K562 (cell line): ENCODE measurements at regions not wholly inside any gene's neighbourhood (a gene's known extent, or its start where the extent isn't known, plus 50 kb on each side); places are given as distances from the start of the nearest gene placed in this dataset.
A peak's percentile ranks its signal among the peaks of the same experiment; 100 is the strongest.

Experiments used
- ATAC-seq: fragments of 200-7000 bp; cut with Tn5 transposase; 3 replicates; pipeline ENCODE4 v1.9.1; 2020; ENCODE audit warnings: moderate library complexity
- BruUV-seq: library from RNA; stranded (reverse); fragments of 400-500 nt; replicated peaks from 2 replicates; lab custom pipeline; 2021; lab: Mats Ljungman, UMichigan
- CTCF ChIA-PET: fragments of 300-600 bp; formaldehyde crosslinking; extraction: SDS; loops from one replicate; lab custom pipeline; 2021; ENCODE audit warnings: low intra/inter-chr PET ratio; lab: Yijun Ruan, JAX
- POLR2A ChIA-PET: fragments of 300-600, 350-650 bp; sonication (Branson Sonifier 250); formaldehyde crosslinking; extraction: SDS; loops from one replicate; lab custom pipeline; 2021; ENCODE audit warnings: antibody characterized with exemption, inconsistent platforms; lab: Yijun Ruan, JAX
- DNase-seq, 4 experiments: peaks; one replicate each; pipeline versions ENCODE4 v3.0.0 to v3.0.0-alpha.2; 2011 to 2018; ENCODE audit warnings: low spot score in 3 of 4, mixed read lengths in 3 of 4; ENCODE audit errors: extremely low read depth in 1 of 4
- FAIRE-seq: peaks from 2 replicates; lab custom pipeline; 2011; peaks lifted over from hg19 to GRCh38; lab: Jason Lieb, UNC
- H2AFZ ChIP-seq: 2 replicates; pipeline ENCODE4 v1.6.0; 2011; ENCODE audit warnings: low read depth, low read length, control low read depth, inconsistent platforms
- H3K27ac ChIP-seq: fragments of 200-600 bp; 3 replicates; pipeline ENCODE4 v1.8.0; 2011; ENCODE audit warnings: low read depth, mild to moderate bottlenecking, control low read depth, inconsistent platforms, low read length, moderate library complexity, mixed read lengths; ENCODE audit errors: extremely low read depth
- H3K27me3 ChIP-seq, 2 experiments: fragments of 300-600 bp in 1 of 2; 2 replicates in 1 of 2; 3 replicates in 1 of 2; pipeline versions ENCODE4 v1.6.0 to v1.8.0; 2011; ENCODE audit warnings: inconsistent platforms in 2 of 2, low read length in 2 of 2, mild to moderate bottlenecking in 1 of 2, mixed read lengths in 1 of 2, moderate library complexity in 1 of 2; ENCODE audit not compliant: control insufficient read depth in 2 of 2, insufficient read depth in 2 of 2
- H3K36me3 ChIP-seq: fragments of 300-600 bp; 3 replicates; pipeline ENCODE4 v1.8.0; 2011; ENCODE audit warnings: mild to moderate bottlenecking, low read length, inconsistent platforms; ENCODE audit not compliant: control insufficient read depth, insufficient read depth
- H3K4me1 ChIP-seq, 2 experiments: fragments of 200-600 bp in 1 of 2; replicated peaks in 1 of 2; 2 replicates in 1 of 2; 3 replicates in 1 of 2; pipeline versions ENCODE4 v1.5.1 to v1.8.0; 2011; ENCODE audit warnings: inconsistent platforms in 2 of 2, low read length in 2 of 2, mild to moderate bottlenecking in 1 of 2, mixed read lengths in 1 of 2, moderate library complexity in 1 of 2; ENCODE audit not compliant: control insufficient read depth in 2 of 2, insufficient read depth in 2 of 2
- H3K4me2 ChIP-seq: 2 replicates; pipeline ENCODE4 v1.6.1; 2011; ENCODE audit warnings: low read length, control low read depth, inconsistent platforms, mixed read lengths; ENCODE audit not compliant: insufficient read depth
- H3K4me3 ChIP-seq: fragments of 200-600 bp; sonication (generic), shearing (Covaris generic); 2 replicates; pipeline ENCODE4 v1.5.1; 2016; ENCODE audit warnings: control low read depth, inconsistent platforms
- H3K79me2 ChIP-seq: fragments of 200-600 bp; 3 replicates; pipeline ENCODE4 v1.8.0; 2011; ENCODE audit warnings: low read length, inconsistent platforms; ENCODE audit not compliant: control insufficient read depth, insufficient read depth
- H3K9ac ChIP-seq, 2 experiments: 2 replicates each; pipeline versions ENCODE4 v1.6.0 to v1.6.1; 2011; ENCODE audit warnings: low read depth in 2 of 2, low read length in 2 of 2, control low read depth in 1 of 2, inconsistent platforms in 1 of 2, mild to moderate bottlenecking in 1 of 2, mixed read lengths in 1 of 2; ENCODE audit not compliant: insufficient read depth in 1 of 2
- H3K9me1 ChIP-seq: one replicate; pipeline ENCODE4 v1.6.0; 2011; ENCODE audit warnings: inconsistent platforms, mild to moderate bottlenecking, low read length, moderate library complexity; ENCODE audit not compliant: control insufficient read depth, insufficient read depth
- H3K9me3 ChIP-seq: replicated peaks from 2 replicates; pipeline ENCODE4 v1.5.1; 2011; ENCODE audit warnings: low read depth, low read length, inconsistent platforms; ENCODE audit not compliant: control insufficient read depth, insufficient read depth
- H4K20me1 ChIP-seq: replicated peaks from 2 replicates; pipeline ENCODE4 v1.6.1; 2011; ENCODE audit warnings: low read length, inconsistent platforms, mixed read lengths; ENCODE audit not compliant: control insufficient read depth, insufficient read depth
- CEBPB ChIP-seq: fragments of 450-650 bp; IDR thresholded peaks from 2 replicates; pipeline ENCODE4 v1.6.1; 2016; ENCODE audit warnings: missing genetic modification characterization, missing compliant biosample characterization
- CEBPG ChIP-seq, 3 experiments: fragments of 200-800 bp in 1 of 3; sonication (Bioruptor generic) in 1 of 3; sonication (generic) in 1 of 3; formaldehyde crosslinking in 1 of 3; IDR thresholded peaks in 2 of 3; conservative IDR thresholded peaks in 1 of 3; 2 replicates each; pipeline versions ENCODE4 v1.6.1 to v1.8.0; 2016 to 2022; ENCODE audit warnings: missing compliant biosample characterization in 2 of 3, missing genetic modification characterization in 2 of 3, mild to moderate bottlenecking in 1 of 3, missing genetic modification reagents in 1 of 3
- MEF2A ChIP-seq: IDR thresholded peaks from 2 replicates; pipeline ENCODE4 v1.6.1; 2011; ENCODE audit warnings: low read depth, mild to moderate bottlenecking, low read length, moderate library complexity; ENCODE audit not compliant: control insufficient read depth
- POLR3G ChIP-seq: IDR thresholded peaks from 2 replicates; pipeline ENCODE4 v1.6.1; 2011; ENCODE audit not compliant: insufficient read length, insufficient replicate concordance; ENCODE audit errors: extremely low read depth
- WHSC1 ChIP-seq: IDR thresholded peaks from one replicate; pipeline ENCODE4 v1.6.1; 2012; ENCODE audit warnings: low read length, control low read depth, inconsistent platforms
- WGBS: fragments of 100-300 bp; shearing (Covaris generic); methylation state at CpG from one replicate; pipeline ENCODE4 v1.1.6; 2016; ENCODE audit warnings: low coverage, mixed read lengths; ENCODE audit not compliant: insufficient coverage; ENCODE audit errors: missing lambda C conversion rate; 5-methylcytosine and 5-hydroxymethylcytosine counted together
- in situ Hi-C: fragments of 300-500 bp; cut with MboI; formaldehyde crosslinking; loops from 4 replicates; pipeline ENCODE4 v1.15.0; 2018; ENCODE audit warnings: inconsistent platforms, mixed read lengths
- intact Hi-C: fragments of 100-400 bp; cut with micrococcal nuclease; formaldehyde crosslinking; loops from 2 replicates; pipeline ENCODE4 v1.14.2; 2022
- TF ChIP-seq, protein P1 (sequence below): fragments of 250-450 bp; sonication (Bioruptor Pico); IDR thresholded peaks from 2 replicates; pipeline ENCODE4 v1.4.0; 2020

DNA sequence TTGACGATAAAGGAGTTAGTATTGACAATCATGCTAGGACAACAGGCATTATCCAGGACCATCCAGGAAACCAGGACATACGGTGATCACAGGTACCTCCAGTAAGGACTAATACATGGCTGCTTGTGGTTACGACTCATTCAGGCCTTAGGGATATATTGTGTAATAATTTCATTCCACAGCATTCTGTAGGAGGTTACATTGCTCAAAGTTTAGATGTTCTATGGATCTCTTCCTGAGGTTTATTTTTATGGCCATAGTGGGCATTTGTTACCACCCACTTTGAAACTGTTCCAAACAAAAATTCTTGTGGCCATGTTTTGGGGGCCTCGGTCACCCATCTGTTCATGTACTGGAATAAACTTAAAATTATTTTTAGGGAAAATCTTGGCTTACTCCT, 431.6 kb downstream of the METTL4 start:
- no peaks in the 10 kb centered on the region for H3K36me3 ChIP-seq
- DNase-seq (no peak), FAIRE-seq (no peak), ATAC-seq (no peak)
- H2AFZ ChIP-seq = no peak overlapping the region
- H3K4me3 ChIP-seq = no peak overlapping the region
- POLR2A ChIA-PET = interaction anchor here (1.2 kb wide), 1 partner anchor 12 kb away, joined by 3 read pairs; no protein-coding TSS in a partner anchor
- in situ Hi-C loops = no loop called here
- BruUV-seq = no TSS peak
- 25% methylated on average over 4 of the region's 4 CpGs for WGBS
- no peaks in the 10 kb centered on the region for H4K20me1 ChIP-seq
- no peaks in the 10 kb centered on the region for H3K79me2 ChIP-seq
- H3K9me3 ChIP-seq = no peaks in the 10 kb centered on the region
- no peak overlapping the region for H3K9ac ChIP-seq
- no peaks in the 10 kb centered on the region for H3K4me1 ChIP-seq
- H3K9me1 ChIP-seq = no peaks in the 10 kb centered on the region
- no peak overlapping the region for H3K27ac ChIP-seq
- CTCF ChIA-PET = no interaction called here
- no peaks in the 10 kb centered on the region for H3K27me3 ChIP-seq
- TF ChIP-seq, protein P1, sequence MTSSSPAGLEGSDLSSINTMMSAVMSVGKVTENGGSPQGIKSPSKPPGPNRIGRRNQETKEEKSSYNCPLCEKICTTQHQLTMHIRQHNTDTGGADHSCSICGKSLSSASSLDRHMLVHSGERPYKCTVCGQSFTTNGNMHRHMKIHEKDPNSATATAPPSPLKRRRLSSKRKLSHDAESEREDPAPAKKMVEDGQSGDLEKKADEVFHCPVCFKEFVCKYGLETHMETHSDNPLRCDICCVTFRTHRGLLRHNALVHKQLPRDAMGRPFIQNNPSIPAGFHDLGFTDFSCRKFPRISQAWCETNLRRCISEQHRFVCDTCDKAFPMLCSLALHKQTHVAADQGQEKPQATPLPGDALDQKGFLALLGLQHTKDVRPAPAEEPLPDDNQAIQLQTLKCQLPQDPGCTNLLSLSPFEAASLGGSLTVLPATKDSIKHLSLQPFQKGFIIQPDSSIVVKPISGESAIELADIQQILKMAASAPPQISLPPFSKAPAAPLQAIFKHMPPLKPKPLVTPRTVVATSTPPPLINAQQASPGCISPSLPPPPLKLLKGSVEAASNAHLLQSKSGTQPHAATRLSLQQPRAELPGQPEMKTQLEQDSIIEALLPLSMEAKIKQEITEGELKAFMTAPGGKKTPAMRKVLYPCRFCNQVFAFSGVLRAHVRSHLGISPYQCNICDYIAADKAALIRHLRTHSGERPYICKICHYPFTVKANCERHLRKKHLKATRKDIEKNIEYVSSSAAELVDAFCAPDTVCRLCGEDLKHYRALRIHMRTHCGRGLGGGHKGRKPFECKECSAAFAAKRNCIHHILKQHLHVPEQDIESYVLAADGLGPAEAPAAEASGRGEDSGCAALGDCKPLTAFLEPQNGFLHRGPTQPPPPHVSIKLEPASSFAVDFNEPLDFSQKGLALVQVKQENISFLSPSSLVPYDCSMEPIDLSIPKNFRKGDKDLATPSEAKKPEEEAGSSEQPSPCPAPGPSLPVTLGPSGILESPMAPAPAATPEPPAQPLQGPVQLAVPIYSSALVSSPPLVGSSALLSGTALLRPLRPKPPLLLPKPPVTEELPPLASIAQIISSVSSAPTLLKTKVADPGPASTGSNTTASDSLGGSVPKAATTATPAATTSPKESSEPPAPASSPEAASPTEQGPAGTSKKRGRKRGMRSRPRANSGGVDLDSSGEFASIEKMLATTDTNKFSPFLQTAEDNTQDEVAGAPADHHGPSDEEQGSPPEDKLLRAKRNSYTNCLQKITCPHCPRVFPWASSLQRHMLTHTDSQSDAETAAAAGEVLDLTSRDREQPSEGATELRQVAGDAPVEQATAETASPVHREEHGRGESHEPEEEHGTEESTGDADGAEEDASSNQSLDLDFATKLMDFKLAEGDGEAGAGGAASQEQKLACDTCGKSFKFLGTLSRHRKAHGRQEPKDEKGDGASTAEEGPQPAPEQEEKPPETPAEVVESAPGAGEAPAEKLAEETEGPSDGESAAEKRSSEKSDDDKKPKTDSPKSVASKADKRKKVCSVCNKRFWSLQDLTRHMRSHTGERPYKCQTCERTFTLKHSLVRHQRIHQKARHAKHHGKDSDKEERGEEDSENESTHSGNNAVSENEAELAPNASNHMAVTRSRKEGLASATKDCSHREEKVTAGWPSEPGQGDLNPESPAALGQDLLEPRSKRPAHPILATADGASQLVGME (CRISPR knock-in tag) = no peak
- TF ChIP-seq POLR3G = no peak
- no peak for TF ChIP-seq CEBPG (CRISPR knock-in tag; IDR thresholded peaks at IDR 0.05)
- peak; percentile 55 to 70 for TF ChIP-seq CEBPG (tag; conservative IDR thresholded peaks at IDR 0.05 in 1 of 2, IDR thresholded peaks at IDR 0.05 in 1 of 2)
- TF ChIP-seq CEBPB = peak; percentile 57
- no peak for TF ChIP-seq WHSC1
- TF ChIP-seq MEF2A = no peak
- H3K4me2 ChIP-seq = no peak overlapping the region
- intact Hi-C loops = no loop called here
